HG03097 (cell line): ENCODE measurements at regions not wholly inside any gene's neighbourhood (a gene's known extent, or its start where the extent isn't known, plus 50 kb on each side); places are given as distances from the start of the nearest gene placed in this dataset.
A peak's percentile ranks its signal among the peaks of the same experiment; 100 is the strongest.

ENCODE experiments used
- ATAC-seq: cut with Tn5 transposase; IDR thresholded peaks from one replicate; pipeline ENCODE4 v1.9.1; 2021; ENCODE audit not compliant: unreplicated experiment, low FRiP score

GRCh38 chr2:155456222-155456621, 757.7 kb downstream of the KCNJ3 start:
- ATAC-seq = no peak

DNA sequence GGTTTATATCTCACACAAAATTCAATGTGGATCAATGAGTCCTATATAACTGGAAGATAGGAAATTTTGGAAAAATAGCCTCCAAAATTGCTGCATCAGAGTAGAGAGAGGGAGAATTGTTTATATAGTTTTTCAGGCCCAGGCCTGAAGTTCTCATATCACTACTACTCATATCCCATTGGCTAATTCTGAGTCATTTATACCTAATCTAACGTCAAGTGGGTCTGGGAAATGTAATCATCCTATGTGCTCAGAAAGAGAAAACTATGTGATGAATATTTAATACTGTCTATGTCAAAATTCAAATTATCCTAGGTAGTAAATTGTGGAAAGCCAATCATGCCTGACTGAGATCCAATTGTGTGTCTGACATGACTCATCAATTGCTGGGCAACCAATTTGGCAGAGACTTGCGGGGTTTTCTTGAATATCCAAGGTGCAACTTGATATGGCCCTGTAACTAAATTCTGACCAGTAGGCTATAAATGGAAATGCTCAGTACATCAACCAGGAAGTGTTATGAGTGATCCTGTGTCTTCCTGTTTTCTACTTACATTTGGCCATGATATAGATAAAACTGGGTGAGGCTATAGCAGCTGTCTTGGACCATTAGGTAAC, 744.4 kb downstream of the KCNJ3 start:
- ATAC-seq = no peak

GRCh38 chr2:155442088-155442487, 743.6 kb downstream of the KCNJ3 start:
- no peak for ATAC-seq

- no peak for ATAC-seq
Observed at GRCh38 chr2:155431004-155431507, 732.6 kb downstream of the KCNJ3 start.

DNA sequence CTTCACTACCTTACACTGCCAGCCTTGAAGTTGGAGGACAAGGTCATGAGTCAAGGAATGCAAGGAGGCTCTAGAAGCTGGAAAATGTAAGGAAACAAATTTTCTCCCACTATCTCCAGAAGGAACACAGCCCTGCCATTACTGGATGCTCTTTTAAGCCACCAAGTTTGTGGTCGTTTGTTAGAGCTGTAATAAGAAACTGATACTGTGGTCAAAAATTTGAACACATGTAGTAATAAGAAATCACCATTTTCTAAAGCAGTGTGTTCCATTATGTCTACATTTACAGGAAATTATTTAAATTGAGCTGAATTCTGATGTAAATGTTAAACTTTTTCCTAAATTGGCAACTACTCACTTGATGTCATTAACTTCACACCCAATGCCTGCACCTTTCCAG, 729.0 kb downstream of the KCNJ3 start:
- ATAC-seq = no peak

- ATAC-seq = no peak
Observed at GRCh38 chr2:155424518-155424917, 726.0 kb downstream of the KCNJ3 start.

GRCh38 chr2:155418753-155419152, 720.3 kb downstream of the KCNJ3 start:
- ATAC-seq = no peak

- ATAC-seq = peak; percentile 85
Observed at GRCh38 chr2:155412598-155412997, 714.1 kb downstream of the KCNJ3 start.

GRCh38 chr2:155404433-155405002, 706.0 kb downstream of the KCNJ3 start:
- no peak for ATAC-seq

- no peak for ATAC-seq
Observed at GRCh38 chr2:155393406-155393805, 694.9 kb downstream of the KCNJ3 start.

DNA sequence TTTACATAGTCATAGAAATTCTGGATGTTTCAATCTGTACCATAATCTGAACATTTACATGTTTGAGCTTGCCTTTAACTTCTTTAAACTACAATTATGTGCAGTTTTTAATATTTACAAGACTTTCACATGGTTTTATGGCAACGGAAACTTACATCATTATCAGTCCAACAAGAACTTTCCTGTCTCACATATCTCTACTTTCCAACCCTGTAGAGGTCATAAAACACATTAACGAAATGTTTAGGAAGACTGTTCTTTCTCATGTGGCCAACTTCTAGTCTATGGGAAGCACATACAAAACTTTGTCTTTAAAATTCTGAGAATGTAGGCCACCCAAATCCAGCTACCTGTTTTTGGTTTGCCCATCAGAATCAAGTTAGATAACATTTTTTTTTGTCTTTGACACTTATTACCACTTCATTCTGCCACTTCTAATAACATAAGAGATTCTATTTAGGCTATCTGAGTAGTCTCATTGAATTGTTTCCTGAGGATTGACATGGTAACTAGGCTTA, 693.2 kb downstream of the KCNJ3 start:
- no peak for ATAC-seq

DNA sequence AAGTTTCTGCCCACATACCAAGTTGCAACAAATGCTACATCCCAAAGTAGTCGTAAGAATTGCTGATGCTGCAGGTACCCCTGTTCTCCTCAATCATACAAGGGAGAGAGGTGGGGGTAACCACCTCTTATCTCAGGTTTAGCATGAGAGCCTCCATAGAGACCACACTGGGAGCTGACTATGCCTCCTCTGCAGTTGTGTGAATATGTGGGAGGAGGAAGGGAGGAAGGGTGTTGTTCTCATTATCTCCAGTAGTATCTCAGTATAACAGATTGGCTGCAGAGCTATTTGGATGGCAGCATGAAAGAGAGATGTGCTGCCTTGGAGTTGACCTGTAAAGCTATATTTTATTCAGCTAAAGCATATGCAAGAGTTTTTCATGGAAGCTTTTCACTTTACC, 690.7 kb downstream of the KCNJ3 start:
- ATAC-seq = no peak

DNA sequence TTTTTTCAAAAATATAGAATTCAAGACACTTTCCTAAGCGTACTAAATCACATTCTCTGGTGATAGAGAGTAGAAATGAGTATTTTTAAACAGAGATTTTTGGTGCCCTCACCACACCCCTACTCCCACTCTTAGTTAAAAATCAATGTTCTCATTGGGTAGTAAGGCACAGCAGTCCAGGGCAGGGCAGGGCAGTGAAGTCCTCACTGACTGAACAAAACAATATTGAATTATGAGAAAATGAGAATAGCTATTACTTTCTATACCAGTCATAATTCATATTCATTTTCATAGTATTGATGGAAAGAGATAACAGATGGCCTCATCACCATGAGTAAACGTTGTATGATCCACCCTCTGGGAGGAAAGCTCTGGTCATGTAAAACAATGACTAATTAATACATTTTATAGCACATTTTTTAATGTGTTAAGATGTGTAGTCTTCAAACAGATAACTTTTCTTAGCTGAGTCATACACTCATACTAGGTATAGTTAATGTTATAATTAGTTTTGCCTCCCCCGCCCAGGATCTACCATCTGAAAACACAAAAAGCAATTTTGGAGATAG, 686.1 kb downstream of the KCNJ3 start:
- no peak for ATAC-seq

DNA sequence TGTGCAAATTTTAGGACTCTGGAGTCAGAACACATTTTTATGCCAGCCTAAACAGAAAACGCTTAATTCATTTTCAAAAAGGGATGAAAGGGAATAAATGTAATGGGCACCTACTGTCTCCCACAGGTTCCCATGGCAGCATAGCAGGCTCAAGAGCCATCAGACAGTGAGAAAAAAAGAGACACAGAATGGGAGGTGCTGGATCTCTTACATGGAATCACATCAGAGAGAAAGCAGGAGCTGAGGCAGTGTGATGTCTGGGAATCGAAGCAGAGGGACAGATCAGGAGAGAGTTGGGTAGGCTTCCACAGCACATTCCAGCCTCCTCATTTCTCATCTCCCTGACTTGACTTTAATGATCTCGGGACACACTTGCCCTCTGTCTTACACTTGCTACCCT, 684.3 kb downstream of the KCNJ3 start:
- ATAC-seq = no peak

DNA sequence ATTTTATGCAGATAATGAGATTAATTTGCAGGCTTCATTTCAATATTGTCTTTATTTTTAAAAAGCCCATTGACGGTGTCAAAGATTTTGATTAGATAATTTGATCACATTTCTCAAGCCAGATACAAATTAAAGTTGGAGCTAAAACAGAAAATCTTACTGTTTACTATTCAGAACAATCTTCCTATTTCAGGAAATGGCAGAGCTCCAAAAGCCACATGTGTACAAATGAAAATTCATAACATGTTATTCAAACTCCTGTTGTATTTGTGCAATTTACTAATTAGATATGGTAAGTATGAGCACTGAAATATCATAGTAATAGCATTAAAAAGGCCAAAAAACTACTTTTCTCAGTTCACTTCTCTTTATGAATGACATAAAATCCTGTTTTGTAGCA, 682.9 kb downstream of the KCNJ3 start:
- ATAC-seq = no peak

- ATAC-seq = no peak
Observed at GRCh38 chr2:155379494-155379893, 681.0 kb downstream of the KCNJ3 start.

DNA sequence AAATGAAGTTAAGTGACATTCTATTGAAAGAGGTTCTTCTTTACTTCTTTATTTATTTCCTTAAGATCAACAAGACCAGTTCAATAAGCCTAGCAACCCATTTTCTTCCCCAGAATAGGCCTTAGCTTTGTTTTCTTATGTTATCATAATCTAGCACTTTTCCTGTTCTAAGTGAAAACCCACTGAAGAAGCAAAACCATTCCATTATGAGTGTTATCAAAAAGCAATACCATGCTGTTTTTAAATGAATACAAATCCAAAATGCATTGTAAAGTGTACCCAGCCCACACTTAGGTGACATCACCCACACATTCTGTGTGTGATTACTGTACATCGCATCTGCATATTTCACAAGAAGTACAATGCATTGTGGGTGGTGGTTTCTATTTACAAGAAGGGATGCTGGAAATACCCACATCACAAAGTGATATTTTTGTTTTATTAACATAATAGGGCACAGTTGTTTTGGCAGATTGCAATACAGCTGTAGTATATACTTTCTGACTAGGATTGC, 679.5 kb downstream of the KCNJ3 start:
- ATAC-seq = no peak

DNA sequence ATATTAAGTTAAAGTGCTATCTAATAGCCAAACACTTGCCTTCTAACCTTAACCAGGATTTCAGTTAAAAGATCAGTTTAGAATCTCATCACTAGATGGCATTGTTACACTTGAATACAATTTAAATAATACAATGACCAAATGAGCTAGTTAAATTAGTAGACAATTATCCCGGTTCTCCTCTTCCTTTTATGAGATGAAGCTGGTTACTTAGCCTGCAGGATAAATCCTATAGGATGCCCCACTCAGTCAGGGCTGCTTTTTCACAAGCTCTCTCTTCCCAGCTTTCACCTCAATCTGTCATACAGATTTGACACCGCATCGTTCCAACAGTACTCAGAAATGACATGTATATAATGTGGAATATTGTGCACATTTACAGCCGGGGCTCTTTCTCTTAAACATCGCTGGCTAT, 678.8 kb downstream of the KCNJ3 start:
- no peak for ATAC-seq

DNA sequence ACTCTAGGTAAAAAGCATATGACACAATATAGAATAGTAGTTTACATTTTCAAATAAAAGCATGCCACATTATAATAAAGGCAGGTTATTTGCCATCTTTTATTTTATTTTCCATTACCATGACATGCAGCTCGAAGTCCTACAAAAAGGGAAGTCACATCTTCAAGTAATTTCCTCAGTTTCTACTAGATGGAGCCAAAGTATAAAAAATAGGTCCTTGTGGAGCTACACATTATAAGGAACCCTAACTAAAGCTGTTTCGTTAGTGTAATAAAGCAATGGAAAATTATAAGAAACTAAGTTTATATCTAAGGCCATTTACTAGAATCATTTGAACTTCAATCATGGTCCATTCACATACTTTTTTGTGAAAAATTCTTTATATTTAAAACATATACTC, 674.5 kb downstream of the KCNJ3 start:
- ATAC-seq = no peak

- no peak for ATAC-seq
Observed at GRCh38 chr2:155368934-155369333, 670.4 kb downstream of the KCNJ3 start.

DNA sequence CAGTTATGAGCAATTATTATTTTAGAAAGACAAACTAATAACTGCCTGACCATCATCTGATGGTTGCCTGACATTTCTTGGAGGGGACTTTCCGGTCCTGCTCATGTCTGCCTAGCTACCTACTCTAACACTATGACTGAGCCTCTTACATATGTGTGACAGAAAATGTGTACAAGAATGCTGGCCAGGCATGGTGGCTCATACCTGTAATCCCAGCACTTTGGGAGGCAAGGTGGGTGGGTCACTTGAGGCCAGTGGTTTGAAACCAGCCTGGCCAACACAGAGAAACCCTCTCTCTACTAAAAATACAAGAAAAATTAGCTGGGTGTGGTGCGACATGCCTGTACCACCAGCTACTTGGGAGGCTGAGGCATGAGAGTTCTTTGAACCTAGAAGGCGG, 666.3 kb downstream of the KCNJ3 start:
- no peak for ATAC-seq

DNA sequence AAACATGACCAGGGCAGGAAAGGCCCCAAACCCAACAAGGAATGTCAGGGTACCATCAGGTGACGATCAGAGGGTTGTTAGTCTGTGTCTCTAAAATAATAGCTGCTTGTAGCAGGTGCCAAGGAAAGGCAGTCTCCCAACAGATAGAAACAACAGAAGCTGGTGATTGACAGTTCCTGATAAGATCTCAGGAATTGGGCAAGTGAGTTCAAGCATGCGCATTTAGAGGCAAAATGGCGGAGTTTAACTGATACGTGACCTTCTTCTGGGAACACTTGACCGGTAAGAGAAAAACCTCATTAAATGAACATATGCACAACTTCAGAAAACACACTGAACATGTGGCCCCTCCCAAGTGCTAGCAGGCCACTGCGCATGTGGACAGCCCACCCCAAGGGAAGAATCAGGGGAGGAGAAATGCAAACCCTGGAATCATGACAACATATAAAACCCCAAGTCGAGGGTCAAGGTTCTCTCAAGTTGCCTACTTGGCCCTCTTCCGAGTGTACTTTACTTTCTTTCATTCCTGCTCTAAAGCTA, 664.9 kb downstream of the KCNJ3 start:
- no peak for ATAC-seq
